PFSK-1 (cell line): ENCODE measurements at regions not wholly inside any gene's neighbourhood (a gene's known extent, or its start where the extent isn't known, plus 50 kb on each side); places are given as distances from the start of the nearest gene placed in this dataset.

Source experiments
- POLR2AphosphoS5 ChIP-seq: IDR thresholded peaks from 2 replicates; pipeline ENCODE4 v1.6.1; 2012; ENCODE audit warnings: low read depth, mild to moderate bottlenecking, control low read depth, low read length, moderate library complexity
- SIN3A ChIP-seq: IDR thresholded peaks from 2 replicates; pipeline ENCODE4 v1.6.1; 2012; ENCODE audit warnings: mild to moderate bottlenecking, low read length, moderate library complexity, borderline replicate concordance; ENCODE audit not compliant: insufficient read depth
- TAF1 ChIP-seq: IDR thresholded peaks from 2 replicates; pipeline ENCODE4 v1.6.1; 2012; ENCODE audit warnings: low read length, control low read depth, borderline replicate concordance; ENCODE audit not compliant: insufficient read depth

DNA sequence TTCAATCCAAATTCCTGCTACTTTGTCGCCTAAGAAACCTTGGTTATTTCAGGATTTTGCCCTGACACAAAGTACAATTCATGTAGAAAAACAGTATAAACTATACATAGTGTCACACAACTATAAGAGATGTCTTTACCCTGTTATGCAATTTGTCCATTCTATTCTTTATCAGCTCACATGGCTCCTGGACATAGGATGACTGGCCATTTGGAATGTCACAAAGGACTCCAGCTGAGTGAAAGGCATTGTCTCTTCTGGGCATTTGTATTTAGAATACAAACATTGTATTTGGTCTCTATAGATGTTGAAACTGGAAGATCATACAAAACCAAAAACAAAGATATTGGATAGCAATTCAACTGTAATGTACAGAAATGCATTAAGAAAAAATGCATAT is 944.6 kb upstream of the LRRTM1 start:
- TF ChIP-seq POLR2AphosphoS5 (no peak), TAF1 (no peak), SIN3A (no peak)
